GM21390 (cell line): ENCODE measurements at regions not wholly inside any gene's neighbourhood (a gene's known extent, or its start where the extent isn't known, plus 50 kb on each side); places are given as distances from the start of the nearest gene placed in this dataset.

Source experiments
- ATAC-seq: cut with Tn5 transposase; IDR thresholded peaks from one replicate; pipeline ENCODE4 v1.9.1; 2021; ENCODE audit not compliant: unreplicated experiment

- ATAC-seq = no peak
These were observed 288.6 kb downstream of the AACS start for GRCh38 chr12:125353871-125354270.

- ATAC-seq = no peak
These were observed 290.4 kb downstream of the AACS start for GRCh38 chr12:125355614-125356013.

GRCh38 chr12:125356111-125356510 is 290.9 kb downstream of the AACS start:
- no peak for ATAC-seq

GRCh38 chr12:125357561-125357960 is 292.3 kb downstream of the AACS start:
- no peak for ATAC-seq

- ATAC-seq = no peak
These were observed 295.3 kb downstream of the AACS start for GRCh38 chr12:125360540-125360939.

- no peak for ATAC-seq
These were observed 305.8 kb downstream of the AACS start for GRCh38 chr12:125371033-125371432.

- no peak for ATAC-seq
These were observed 306.9 kb downstream of the AACS start for GRCh38 chr12:125372085-125372484.

- no peak for ATAC-seq
These were observed 308.1 kb downstream of the AACS start for GRCh38 chr12:125373375-125373774.

GRCh38 chr12:125376422-125376821 is 311.2 kb downstream of the AACS start:
- ATAC-seq = no peak

GRCh38 chr12:125377093-125377492 is 311.9 kb downstream of the AACS start:
- no peak for ATAC-seq

- ATAC-seq = no peak
These were observed 316.1 kb downstream of the AACS start for GRCh38 chr12:125381373-125381772.

- ATAC-seq = no peak
These were observed 317.7 kb downstream of the AACS start for GRCh38 chr12:125382926-125383325.

GRCh38 chr12:125386652-125387051 is 321.4 kb downstream of the AACS start:
- no peak for ATAC-seq

GRCh38 chr12:125387206-125387605 is 322.0 kb downstream of the AACS start:
- ATAC-seq = no peak

GRCh38 chr12:125389061-125389697 is 323.9 kb downstream of the AACS start:
- no peak for ATAC-seq

GRCh38 chr12:125393569-125393968 is 328.3 kb downstream of the AACS start:
- ATAC-seq = no peak

- ATAC-seq = no peak
These were observed 330.5 kb downstream of the AACS start for GRCh38 chr12:125395583-125396215.

GRCh38 chr12:125399489-125399888 is 334.3 kb downstream of the AACS start:
- no peak for ATAC-seq

GRCh38 chr12:125402874-125403789 is 337.9 kb downstream of the AACS start:
- no peak for ATAC-seq

GRCh38 chr12:125403843-125404242 is 338.6 kb downstream of the AACS start:
- no peak for ATAC-seq

- peak; percentile 90 for ATAC-seq
These were observed 340.9 kb downstream of the AACS start for GRCh38 chr12:125406131-125406530.

GRCh38 chr12:125408718-125409117 is 343.5 kb downstream of the AACS start:
- ATAC-seq = no peak
